OCI-LY7 (cell line): ENCODE measurements at regions not wholly inside any gene's neighbourhood (a gene's known extent, or its start where the extent isn't known, plus 50 kb on each side); places are given as distances from the start of the nearest gene placed in this dataset.

ENCODE experiments used
- EZH2phosphoT487 ChIP-seq: fragments of 200-600 bp; sonication (generic); IDR thresholded peaks from 2 replicates; pipeline ENCODE4 v1.6.1; 2018; ENCODE audit warnings: low read depth, borderline replicate concordance, mild to moderate bottlenecking, mixed run types, antibody characterized with exemption, low read length, moderate library complexity, mixed read lengths
- TF ChIP-seq, protein P1 (sequence below): fragments of 200-600 bp; sonication (generic); conservative IDR thresholded peaks from 2 replicates; pipeline ENCODE4 v1.5.1; 2014; ENCODE audit warnings: mild to moderate bottlenecking, antibody characterized with exemption, low read length, moderate library complexity, mixed read lengths

DNA sequence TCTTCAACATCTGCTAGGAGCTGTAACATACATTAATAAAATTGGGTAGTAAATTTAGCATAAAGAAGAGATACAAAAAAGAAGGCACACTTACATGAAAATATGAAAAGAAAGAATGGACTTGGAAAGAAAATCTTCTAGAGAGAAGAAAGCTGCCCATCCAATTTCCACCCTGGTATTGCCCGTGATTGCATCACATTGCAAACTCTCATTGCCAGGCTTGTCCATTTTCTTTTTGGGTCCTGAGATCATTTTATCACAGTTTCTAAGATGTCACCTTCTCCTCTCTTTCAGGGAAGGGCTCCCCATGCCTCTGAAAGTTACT, 321.5 kb downstream of the RND3 start:
- TF ChIP-seq, protein P1, sequence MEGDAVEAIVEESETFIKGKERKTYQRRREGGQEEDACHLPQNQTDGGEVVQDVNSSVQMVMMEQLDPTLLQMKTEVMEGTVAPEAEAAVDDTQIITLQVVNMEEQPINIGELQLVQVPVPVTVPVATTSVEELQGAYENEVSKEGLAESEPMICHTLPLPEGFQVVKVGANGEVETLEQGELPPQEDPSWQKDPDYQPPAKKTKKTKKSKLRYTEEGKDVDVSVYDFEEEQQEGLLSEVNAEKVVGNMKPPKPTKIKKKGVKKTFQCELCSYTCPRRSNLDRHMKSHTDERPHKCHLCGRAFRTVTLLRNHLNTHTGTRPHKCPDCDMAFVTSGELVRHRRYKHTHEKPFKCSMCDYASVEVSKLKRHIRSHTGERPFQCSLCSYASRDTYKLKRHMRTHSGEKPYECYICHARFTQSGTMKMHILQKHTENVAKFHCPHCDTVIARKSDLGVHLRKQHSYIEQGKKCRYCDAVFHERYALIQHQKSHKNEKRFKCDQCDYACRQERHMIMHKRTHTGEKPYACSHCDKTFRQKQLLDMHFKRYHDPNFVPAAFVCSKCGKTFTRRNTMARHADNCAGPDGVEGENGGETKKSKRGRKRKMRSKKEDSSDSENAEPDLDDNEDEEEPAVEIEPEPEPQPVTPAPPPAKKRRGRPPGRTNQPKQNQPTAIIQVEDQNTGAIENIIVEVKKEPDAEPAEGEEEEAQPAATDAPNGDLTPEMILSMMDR = no peak
- no peak for TF ChIP-seq EZH2phosphoT487
